ENCODE measurements at regions not wholly inside any gene's neighbourhood (a gene's known extent, or its start where the extent isn't known, plus 50 kb on each side); places are given as distances from the start of the nearest gene placed in this dataset.

GRCh38 chr3:76664816-76665215, 375.1 kb upstream of the ROBO2 start:
- TF ChIP-seq CTCF (IDR thresholded peaks at IDR 0.05; ENCODE audit: insufficient read depth, low read length) (no peak), POLR2AphosphoS5 (IDR thresholded peaks at IDR 0.05; ENCODE audit: low read depth) (no peak), REST (IDR thresholded peaks at IDR 0.05; ENCODE audit: insufficient replicate concordance, low read depth) (no peak)

Measured in HL-60 (cell line).